NT2/D1 (cell line): ENCODE measurements at regions not wholly inside any gene's neighbourhood (a gene's known extent, or its start where the extent isn't known, plus 50 kb on each side); places are given as distances from the start of the nearest gene placed in this dataset.

Experiments
- SUZ12 ChIP-seq: IDR thresholded peaks from 2 replicates; pipeline ENCODE4 v1.6.1; 2011; ENCODE audit not compliant: insufficient read length, insufficient read depth; ENCODE audit errors: extremely low read depth
- YY1 ChIP-seq: IDR thresholded peaks from 2 replicates; pipeline ENCODE4 v1.6.1; 2011; ENCODE audit not compliant: insufficient read length, insufficient read depth
- ZNF274 ChIP-seq: IDR thresholded peaks from 2 replicates; pipeline ENCODE4 v1.6.1; 2011; ENCODE audit warnings: mild to moderate bottlenecking, low read depth, low read length

DNA sequence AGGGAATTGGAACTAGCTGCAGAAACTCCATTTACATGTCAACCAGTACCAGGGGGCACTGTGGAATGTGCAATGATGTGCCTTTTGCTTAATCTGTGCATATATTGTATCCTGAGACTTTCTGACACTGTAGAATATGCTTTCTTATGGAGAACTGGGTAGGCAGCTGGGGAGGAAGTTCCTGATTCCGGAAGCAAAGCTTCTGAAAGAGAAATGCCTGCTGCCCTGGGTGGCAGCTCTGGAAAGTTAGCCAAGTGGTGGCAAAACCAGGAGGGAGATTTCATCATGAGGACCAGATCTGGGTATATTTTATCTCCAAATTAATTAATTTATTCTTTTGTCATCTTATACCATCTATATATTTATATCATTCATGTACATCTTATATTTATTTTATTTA is 116.7 kb downstream of the XCL2 start:
- TF ChIP-seq YY1: no peak
- no peak for TF ChIP-seq SUZ12
- no peak for TF ChIP-seq ZNF274
